GM23338 (cell line): ENCODE measurements at regions not wholly inside any gene's neighbourhood (a gene's known extent, or its start where the extent isn't known, plus 50 kb on each side); places are given as distances from the start of the nearest gene placed in this dataset.
A peak's percentile ranks its signal among the peaks of the same experiment; 100 is the strongest.

ENCODE experiments used
- ATAC-seq: fragments of 200-7000 bp; cut with Tn5 transposase; 3 replicates; pipeline ENCODE4 v1.9.1; 2020
- DNase-seq: peaks from one replicate; pipeline ENCODE4 v3.0.0-alpha.2; 2015; ENCODE audit warnings: low spot score
- H2AFZ ChIP-seq: fragments of 200-600 bp; sonication (generic); 2 replicates; pipeline ENCODE4 v1.8.0; 2016; ENCODE audit warnings: antibody characterized with exemption, mild to moderate bottlenecking, moderate library complexity
- H3F3A ChIP-seq: fragments of 200-600 bp; sonication (generic); replicated peaks from 2 replicates; pipeline ENCODE4 v1.8.0; 2017; ENCODE audit warnings: antibody characterized with exemption, mixed run types, low read depth
- H3K27ac ChIP-seq: fragments of 200-600 bp; sonication (generic); 2 replicates; pipeline ENCODE4 v1.6.1; 2016; ENCODE audit warnings: low read depth
- H3K27me3 ChIP-seq: fragments of 200-600 bp; sonication (generic); 2 replicates; pipeline ENCODE4 v1.8.0; 2016; ENCODE audit warnings: mild to moderate bottlenecking, mixed run types, moderate library complexity; ENCODE audit not compliant: insufficient read depth
- H3K36me3 ChIP-seq: fragments of 200-600 bp; sonication (generic); 2 replicates; pipeline ENCODE4 v1.8.0; 2016; ENCODE audit warnings: mild to moderate bottlenecking; ENCODE audit not compliant: insufficient read depth
- H3K4me1 ChIP-seq: fragments of 200-600 bp; sonication (generic); 2 replicates; pipeline ENCODE4 v1.8.0; 2016; ENCODE audit warnings: mild to moderate bottlenecking, moderate library complexity; ENCODE audit not compliant: insufficient read depth
- H3K4me2 ChIP-seq: fragments of 200-600 bp; sonication (generic); 2 replicates; pipeline ENCODE4 v1.7.1; 2017; ENCODE audit warnings: mixed run types
- H3K4me3 ChIP-seq: fragments of 200-600 bp; sonication (generic); 2 replicates; pipeline ENCODE4 v1.6.1; 2016; ENCODE audit warnings: mixed run types
- H3K79me2 ChIP-seq: fragments of 200-600 bp; sonication (generic); replicated peaks from 2 replicates; pipeline ENCODE4 v1.8.0; 2017; ENCODE audit warnings: mild to moderate bottlenecking; ENCODE audit not compliant: insufficient read depth
- H3K9me2 ChIP-seq: fragments of 200-600 bp; sonication (generic); 2 replicates; pipeline ENCODE4 v1.8.0; 2017; ENCODE audit not compliant: insufficient read depth
- H4K20me1 ChIP-seq: fragments of 200-600 bp; sonication (generic); replicated peaks from 2 replicates; pipeline ENCODE4 v1.8.0; 2017; ENCODE audit warnings: mild to moderate bottlenecking; ENCODE audit not compliant: insufficient read depth
- H3K27ac Mint-ChIP-seq: 2 replicates; pipeline ENCODE4 v1.8.0; 2020; ENCODE audit warnings: inconsistent platforms, mild to moderate bottlenecking, moderate library complexity, mixed read lengths
- H3K27me3 Mint-ChIP-seq: 3 replicates; pipeline ENCODE4 v1.8.0; 2022; ENCODE audit warnings: low read depth, mild to moderate bottlenecking, moderate library complexity, mixed read lengths, inconsistent platforms; ENCODE audit not compliant: insufficient read depth, poor library complexity
- H3K36me3 Mint-ChIP-seq: 3 replicates; pipeline ENCODE4 v1.8.0; 2021; ENCODE audit warnings: low read depth, mild to moderate bottlenecking, inconsistent platforms, moderate library complexity, mixed read lengths
- H3K4me1 Mint-ChIP-seq: 3 replicates; pipeline ENCODE4 v1.8.0; 2020; ENCODE audit warnings: mild to moderate bottlenecking, inconsistent platforms, mixed read lengths
- H3K4me3 Mint-ChIP-seq: 3 replicates; pipeline ENCODE4 v1.8.0; 2021; ENCODE audit warnings: moderate library complexity, mild to moderate bottlenecking, inconsistent platforms, mixed read lengths
- H3K9me3 Mint-ChIP-seq: 3 replicates; pipeline ENCODE4 v1.8.0; 2020; ENCODE audit warnings: moderate library complexity, mild to moderate bottlenecking, inconsistent platforms, mixed read lengths
- CREB1 ChIP-seq: fragments of 250-450 bp; sonication (Bioruptor Pico); IDR thresholded peaks from 2 replicates; pipeline ENCODE4 v1.5.0; 2020; ENCODE audit warnings: low read depth, mild to moderate bottlenecking, moderate library complexity
- EZH2 ChIP-seq: fragments of 200-600 bp; sonication (generic); IDR thresholded peaks from one replicate; pipeline ENCODE4 v1.8.0; 2017; ENCODE audit warnings: antibody characterized with exemption, mild to moderate bottlenecking, low read depth; ENCODE audit not compliant: unreplicated experiment
- EZH2phosphoT487 ChIP-seq: fragments of 200-600 bp; sonication (generic); IDR thresholded peaks from one replicate; pipeline ENCODE4 v1.8.1; 2018; ENCODE audit warnings: antibody characterized with exemption; ENCODE audit not compliant: unreplicated experiment
- JUNB ChIP-seq: IDR thresholded peaks from one replicate; pipeline ENCODE4 v1.6.1; 2016; ENCODE audit warnings: antibody characterized with exemption; ENCODE audit not compliant: unreplicated experiment
- NANOG ChIP-seq: IDR thresholded peaks from 2 replicates; pipeline ENCODE4 v1.6.1; 2016; ENCODE audit warnings: antibody characterized with exemption, borderline replicate concordance
- POLR2AphosphoS5 ChIP-seq: IDR thresholded peaks from 2 replicates; pipeline ENCODE4 v1.6.1; 2016; ENCODE audit warnings: antibody characterized with exemption, low read depth
- STAT1 ChIP-seq: IDR thresholded peaks from one replicate; pipeline ENCODE4 v1.6.1; 2016; ENCODE audit warnings: antibody characterized with exemption; ENCODE audit not compliant: unreplicated experiment
- ZNF114 ChIP-seq: fragments of 250-450 bp; sonication (Bioruptor Pico); IDR thresholded peaks from 2 replicates; pipeline ENCODE4 v1.5.0; 2020; ENCODE audit warnings: mild to moderate bottlenecking, moderate library complexity
- ZNF331 ChIP-seq: fragments of 250-450 bp; sonication (Bioruptor Pico); IDR thresholded peaks from 2 replicates; pipeline ENCODE4 v1.5.0; 2020; ENCODE audit warnings: low read depth, mild to moderate bottlenecking, moderate library complexity
- TF ChIP-seq, protein P1 (sequence below): IDR thresholded peaks from 2 replicates; pipeline ENCODE4 v1.6.1; 2016; ENCODE audit warnings: antibody characterized with exemption
- TF ChIP-seq, protein P2 (sequence below): IDR thresholded peaks from one replicate; pipeline ENCODE4 v1.6.1; 2018; ENCODE audit warnings: antibody characterized with exemption; ENCODE audit not compliant: unreplicated experiment
- TF ChIP-seq, protein P3 (sequence below): fragments of 250-450 bp; sonication (Bioruptor Pico); IDR thresholded peaks from 2 replicates; pipeline ENCODE4 v1.5.0; 2020; ENCODE audit warnings: mild to moderate bottlenecking, moderate library complexity
- TF ChIP-seq, protein P4 (sequence below), 2 experiments: fragments of 200-600 bp in 1 of 2; sonication (generic) in 1 of 2; conservative IDR thresholded peaks; 2 replicates each; pipeline versions ENCODE4 v1.5.1 to v1.6.1; 2016 to 2017; ENCODE audit warnings: antibody characterized with exemption in 2 of 2, low read depth in 2 of 2, mild to moderate bottlenecking in 2 of 2, moderate library complexity in 1 of 2

DNA sequence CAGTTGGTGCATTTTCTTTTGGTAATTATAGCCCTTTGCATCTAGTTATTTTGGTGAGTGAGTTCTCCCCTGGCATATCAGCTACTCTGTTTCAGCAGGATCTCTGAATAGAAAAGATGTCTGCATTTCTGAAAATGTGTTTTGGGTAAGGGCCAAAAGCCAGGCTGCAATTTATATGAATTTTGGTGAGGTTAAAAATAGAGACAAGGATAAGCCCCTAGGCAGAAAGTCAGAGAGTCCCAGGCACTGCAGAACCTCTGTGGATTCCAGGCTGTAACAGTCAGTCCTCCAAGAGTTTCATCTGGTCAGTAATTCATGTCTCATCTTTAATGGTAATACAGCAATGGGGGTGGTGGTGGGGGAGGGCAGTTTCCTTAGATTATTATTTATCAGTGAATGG, 53.0 kb downstream of the HDGFL1 start:
- H3F3A ChIP-seq, result no peaks in the 10 kb centered on the region
- peaks cover 28% of the 10 kb centered on the region for H3K4me1 ChIP-seq
- no peaks in the 10 kb centered on the region for H3K9me2 ChIP-seq
- TF ChIP-seq EZH2phosphoT487 (no peak), POLR2AphosphoS5 (no peak), STAT1 (no peak), CREB1 (no peak), ZNF331 (CRISPR knock-in tag) (no peak), NANOG (no peak), JUNB (no peak), ZNF114 (CRISPR knock-in tag) (no peak), EZH2 (no peak)
- TF ChIP-seq, protein P1, sequence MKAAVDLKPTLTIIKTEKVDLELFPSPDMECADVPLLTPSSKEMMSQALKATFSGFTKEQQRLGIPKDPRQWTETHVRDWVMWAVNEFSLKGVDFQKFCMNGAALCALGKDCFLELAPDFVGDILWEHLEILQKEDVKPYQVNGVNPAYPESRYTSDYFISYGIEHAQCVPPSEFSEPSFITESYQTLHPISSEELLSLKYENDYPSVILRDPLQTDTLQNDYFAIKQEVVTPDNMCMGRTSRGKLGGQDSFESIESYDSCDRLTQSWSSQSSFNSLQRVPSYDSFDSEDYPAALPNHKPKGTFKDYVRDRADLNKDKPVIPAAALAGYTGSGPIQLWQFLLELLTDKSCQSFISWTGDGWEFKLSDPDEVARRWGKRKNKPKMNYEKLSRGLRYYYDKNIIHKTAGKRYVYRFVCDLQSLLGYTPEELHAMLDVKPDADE, result no peak
- TF ChIP-seq, protein P2, sequence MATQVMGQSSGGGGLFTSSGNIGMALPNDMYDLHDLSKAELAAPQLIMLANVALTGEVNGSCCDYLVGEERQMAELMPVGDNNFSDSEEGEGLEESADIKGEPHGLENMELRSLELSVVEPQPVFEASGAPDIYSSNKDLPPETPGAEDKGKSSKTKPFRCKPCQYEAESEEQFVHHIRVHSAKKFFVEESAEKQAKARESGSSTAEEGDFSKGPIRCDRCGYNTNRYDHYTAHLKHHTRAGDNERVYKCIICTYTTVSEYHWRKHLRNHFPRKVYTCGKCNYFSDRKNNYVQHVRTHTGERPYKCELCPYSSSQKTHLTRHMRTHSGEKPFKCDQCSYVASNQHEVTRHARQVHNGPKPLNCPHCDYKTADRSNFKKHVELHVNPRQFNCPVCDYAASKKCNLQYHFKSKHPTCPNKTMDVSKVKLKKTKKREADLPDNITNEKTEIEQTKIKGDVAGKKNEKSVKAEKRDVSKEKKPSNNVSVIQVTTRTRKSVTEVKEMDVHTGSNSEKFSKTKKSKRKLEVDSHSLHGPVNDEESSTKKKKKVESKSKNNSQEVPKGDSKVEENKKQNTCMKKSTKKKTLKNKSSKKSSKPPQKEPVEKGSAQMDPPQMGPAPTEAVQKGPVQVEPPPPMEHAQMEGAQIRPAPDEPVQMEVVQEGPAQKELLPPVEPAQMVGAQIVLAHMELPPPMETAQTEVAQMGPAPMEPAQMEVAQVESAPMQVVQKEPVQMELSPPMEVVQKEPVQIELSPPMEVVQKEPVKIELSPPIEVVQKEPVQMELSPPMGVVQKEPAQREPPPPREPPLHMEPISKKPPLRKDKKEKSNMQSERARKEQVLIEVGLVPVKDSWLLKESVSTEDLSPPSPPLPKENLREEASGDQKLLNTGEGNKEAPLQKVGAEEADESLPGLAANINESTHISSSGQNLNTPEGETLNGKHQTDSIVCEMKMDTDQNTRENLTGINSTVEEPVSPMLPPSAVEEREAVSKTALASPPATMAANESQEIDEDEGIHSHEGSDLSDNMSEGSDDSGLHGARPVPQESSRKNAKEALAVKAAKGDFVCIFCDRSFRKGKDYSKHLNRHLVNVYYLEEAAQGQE, result no peak
- TF ChIP-seq, protein P3, sequence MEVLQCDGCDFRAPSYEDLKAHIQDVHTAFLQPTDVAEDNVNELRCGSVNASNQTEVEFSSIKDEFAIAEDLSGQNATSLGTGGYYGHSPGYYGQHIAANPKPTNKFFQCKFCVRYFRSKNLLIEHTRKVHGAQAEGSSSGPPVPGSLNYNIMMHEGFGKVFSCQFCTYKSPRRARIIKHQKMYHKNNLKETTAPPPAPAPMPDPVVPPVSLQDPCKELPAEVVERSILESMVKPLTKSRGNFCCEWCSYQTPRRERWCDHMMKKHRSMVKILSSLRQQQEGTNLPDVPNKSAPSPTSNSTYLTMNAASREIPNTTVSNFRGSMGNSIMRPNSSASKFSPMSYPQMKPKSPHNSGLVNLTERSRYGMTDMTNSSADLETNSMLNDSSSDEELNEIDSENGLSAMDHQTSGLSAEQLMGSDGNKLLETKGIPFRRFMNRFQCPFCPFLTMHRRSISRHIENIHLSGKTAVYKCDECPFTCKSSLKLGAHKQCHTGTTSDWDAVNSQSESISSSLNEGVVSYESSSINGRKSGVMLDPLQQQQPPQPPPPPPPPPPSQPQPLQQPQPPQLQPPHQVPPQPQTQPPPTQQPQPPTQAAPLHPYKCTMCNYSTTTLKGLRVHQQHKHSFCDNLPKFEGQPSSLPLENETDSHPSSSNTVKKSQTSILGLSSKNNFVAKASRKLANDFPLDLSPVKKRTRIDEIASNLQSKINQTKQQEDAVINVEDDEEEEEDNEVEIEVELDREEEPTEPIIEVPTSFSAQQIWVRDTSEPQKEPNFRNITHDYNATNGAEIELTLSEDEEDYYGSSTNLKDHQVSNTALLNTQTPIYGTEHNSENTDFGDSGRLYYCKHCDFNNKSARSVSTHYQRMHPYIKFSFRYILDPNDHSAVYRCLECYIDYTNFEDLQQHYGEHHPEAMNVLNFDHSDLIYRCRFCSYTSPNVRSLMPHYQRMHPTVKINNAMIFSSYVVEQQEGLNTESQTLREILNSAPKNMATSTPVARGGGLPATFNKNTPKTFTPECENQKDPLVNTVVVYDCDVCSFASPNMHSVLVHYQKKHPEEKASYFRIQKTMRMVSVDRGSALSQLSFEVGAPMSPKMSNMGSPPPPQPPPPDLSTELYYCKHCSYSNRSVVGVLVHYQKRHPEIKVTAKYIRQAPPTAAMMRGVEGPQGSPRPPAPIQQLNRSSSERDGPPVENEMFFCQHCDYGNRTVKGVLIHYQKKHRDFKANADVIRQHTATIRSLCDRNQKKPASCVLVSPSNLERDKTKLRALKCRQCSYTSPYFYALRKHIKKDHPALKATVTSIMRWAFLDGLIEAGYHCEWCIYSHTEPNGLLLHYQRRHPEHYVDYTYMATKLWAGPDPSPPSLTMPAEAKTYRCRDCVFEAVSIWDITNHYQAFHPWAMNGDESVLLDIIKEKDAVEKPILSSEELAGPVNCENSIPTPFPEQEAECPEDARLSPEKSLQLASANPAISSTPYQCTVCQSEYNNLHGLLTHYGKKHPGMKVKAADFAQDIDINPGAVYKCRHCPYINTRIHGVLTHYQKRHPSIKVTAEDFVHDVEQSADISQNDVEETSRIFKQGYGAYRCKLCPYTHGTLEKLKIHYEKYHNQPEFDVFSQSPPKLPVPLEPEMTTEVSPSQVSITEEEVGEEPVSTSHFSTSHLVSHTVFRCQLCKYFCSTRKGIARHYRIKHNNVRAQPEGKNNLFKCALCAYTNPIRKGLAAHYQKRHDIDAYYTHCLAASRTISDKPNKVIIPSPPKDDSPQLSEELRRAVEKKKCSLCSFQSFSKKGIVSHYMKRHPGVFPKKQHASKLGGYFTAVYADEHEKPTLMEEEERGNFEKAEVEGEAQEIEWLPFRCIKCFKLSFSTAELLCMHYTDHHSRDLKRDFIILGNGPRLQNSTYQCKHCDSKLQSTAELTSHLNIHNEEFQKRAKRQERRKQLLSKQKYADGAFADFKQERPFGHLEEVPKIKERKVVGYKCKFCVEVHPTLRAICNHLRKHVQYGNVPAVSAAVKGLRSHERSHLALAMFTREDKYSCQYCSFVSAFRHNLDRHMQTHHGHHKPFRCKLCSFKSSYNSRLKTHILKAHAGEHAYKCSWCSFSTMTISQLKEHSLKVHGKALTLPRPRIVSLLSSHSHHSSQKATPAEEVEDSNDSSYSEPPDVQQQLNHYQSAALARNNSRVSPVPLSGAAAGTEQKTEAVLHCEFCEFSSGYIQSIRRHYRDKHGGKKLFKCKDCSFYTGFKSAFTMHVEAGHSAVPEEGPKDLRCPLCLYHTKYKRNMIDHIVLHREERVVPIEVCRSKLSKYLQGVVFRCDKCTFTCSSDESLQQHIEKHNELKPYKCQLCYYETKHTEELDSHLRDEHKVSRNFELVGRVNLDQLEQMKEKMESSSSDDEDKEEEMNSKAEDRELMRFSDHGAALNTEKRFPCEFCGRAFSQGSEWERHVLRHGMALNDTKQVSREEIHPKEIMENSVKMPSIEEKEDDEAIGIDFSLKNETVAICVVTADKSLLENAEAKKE (CRISPR knock-in tag), result no peak
- TF ChIP-seq, protein P4, sequence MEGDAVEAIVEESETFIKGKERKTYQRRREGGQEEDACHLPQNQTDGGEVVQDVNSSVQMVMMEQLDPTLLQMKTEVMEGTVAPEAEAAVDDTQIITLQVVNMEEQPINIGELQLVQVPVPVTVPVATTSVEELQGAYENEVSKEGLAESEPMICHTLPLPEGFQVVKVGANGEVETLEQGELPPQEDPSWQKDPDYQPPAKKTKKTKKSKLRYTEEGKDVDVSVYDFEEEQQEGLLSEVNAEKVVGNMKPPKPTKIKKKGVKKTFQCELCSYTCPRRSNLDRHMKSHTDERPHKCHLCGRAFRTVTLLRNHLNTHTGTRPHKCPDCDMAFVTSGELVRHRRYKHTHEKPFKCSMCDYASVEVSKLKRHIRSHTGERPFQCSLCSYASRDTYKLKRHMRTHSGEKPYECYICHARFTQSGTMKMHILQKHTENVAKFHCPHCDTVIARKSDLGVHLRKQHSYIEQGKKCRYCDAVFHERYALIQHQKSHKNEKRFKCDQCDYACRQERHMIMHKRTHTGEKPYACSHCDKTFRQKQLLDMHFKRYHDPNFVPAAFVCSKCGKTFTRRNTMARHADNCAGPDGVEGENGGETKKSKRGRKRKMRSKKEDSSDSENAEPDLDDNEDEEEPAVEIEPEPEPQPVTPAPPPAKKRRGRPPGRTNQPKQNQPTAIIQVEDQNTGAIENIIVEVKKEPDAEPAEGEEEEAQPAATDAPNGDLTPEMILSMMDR (conservative IDR thresholded peaks at IDR 0.05; ENCODE audit: low read depth in 2 of 2), result no peak
- ATAC-seq, result no peak
- no peaks in the 10 kb centered on the region for H4K20me1 ChIP-seq
- H3K79me2 ChIP-seq, result no peaks in the 10 kb centered on the region
- H3K27ac ChIP-seq, result no peak overlapping the region
- H3K4me1 Mint-ChIP-seq, result peaks cover 33% of the 10 kb centered on the region; the same call in 2 of the 3 replicates
- H3K36me3 Mint-ChIP-seq, result peaks cover 14% of the 10 kb centered on the region; the same call in 2 of the 3 replicates
- H3K27me3 ChIP-seq, result no peaks in the 10 kb centered on the region
- H3K27ac Mint-ChIP-seq, result 0 out of 2 replicates have a peak overlapping the region, but pooled peaks have one; percentile 19
- H2AFZ ChIP-seq, result peak overlapping the region; percentile 21; the same call in 1 of the 2 replicates
- H3K9me3 Mint-ChIP-seq, result peaks cover 14% of the 10 kb centered on the region; the same call in 2 of the 3 replicates
- 0 out of 2 replicates have a peak overlapping the region, but pooled peaks have one; percentile 25 for H3K4me2 ChIP-seq
- H3K4me3 Mint-ChIP-seq, result no peak overlapping the region
- H3K36me3 ChIP-seq, result no peaks in the 10 kb centered on the region
- DNase-seq, result no peak
- H3K4me3 ChIP-seq, result no peak overlapping the region
- peaks cover 4% of the 10 kb centered on the region for H3K27me3 Mint-ChIP-seq
